NCI-H1105 (cell line): ENCODE measurements at regions not wholly inside any gene's neighbourhood (a gene's known extent, or its start where the extent isn't known, plus 50 kb on each side); places are given as distances from the start of the nearest gene placed in this dataset.

Experiments used
- DNase-seq: peaks from one replicate; lab custom pipeline; 2025; lab: John Stamatoyannopoulos, UW

DNA sequence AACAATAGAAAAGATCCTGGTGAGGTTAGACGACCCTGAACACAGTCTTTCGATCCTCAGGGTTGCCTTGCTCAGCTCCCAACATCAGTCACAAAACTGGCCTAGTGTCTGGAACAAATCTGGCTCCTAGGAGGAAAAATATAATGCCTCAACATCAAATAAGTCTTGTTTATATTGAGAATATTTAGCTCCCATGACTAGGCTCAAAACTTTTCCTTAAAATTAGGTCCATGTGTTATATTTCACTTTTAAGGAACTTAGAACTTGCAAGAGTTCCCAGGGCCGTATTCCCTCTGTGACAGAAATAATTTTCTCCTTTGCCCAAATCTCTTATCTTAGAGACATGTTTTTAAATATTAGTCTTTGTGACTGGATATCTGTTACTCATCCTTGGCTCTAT lies 819.7 kb upstream of the ZEB2 start:
- no peak for DNase-seq

DNA sequence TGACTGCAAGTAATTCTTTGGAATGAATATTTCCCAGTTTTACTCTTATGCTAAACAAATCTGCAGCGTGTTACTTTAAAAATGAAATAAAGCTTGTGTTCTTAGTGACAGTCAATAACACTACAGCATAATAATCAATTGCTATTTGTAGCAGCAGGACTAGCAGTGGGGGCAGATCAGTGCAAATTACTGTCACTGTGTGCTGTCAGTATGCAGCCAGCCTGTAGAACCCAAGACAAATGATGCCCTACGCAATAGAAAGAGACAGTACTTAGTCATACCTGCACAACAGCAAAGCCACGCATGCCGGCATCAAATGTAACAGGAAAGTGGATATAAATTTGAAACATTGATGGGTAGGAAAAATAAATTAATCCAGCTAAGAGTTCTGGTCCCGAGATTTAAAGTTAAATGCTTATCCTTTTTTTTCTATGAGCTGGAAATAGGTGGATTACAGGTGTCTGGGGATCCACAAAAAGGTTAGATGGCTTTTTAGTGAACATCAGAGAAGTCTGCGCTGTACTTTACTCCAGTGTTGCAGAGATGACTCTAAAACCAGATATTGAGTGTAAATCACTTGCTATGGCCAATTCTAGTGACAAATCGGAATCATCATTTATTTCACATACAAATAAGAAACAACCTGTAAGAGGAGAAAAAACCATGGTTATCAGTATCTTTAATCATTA lies 812.4 kb upstream of the ZEB2 start:
- DNase-seq, result no peak

DNA sequence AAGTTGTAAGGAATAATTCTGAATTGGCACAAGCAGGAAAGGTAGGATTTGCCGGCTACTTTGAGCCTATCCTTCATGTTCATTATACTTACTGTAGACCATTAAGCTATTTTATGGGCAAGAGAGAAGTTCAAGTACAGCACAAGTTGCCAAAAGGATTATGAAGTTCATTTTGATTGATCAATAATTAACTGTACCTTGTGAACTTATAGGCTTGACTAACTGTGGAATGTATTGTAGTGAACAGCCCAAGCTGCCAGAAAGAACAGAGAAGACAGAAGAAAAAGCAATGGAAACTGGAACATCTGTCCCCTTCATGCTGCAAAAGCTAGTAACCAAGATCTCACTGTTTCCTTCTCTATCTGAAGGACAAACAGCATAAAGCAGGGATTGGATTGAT lies 810.1 kb upstream of the ZEB2 start:
- no peak for DNase-seq

GRCh38 chr2:145325485-145325884 lies 805.6 kb upstream of the ZEB2 start:
- DNase-seq, result no peak

DNA sequence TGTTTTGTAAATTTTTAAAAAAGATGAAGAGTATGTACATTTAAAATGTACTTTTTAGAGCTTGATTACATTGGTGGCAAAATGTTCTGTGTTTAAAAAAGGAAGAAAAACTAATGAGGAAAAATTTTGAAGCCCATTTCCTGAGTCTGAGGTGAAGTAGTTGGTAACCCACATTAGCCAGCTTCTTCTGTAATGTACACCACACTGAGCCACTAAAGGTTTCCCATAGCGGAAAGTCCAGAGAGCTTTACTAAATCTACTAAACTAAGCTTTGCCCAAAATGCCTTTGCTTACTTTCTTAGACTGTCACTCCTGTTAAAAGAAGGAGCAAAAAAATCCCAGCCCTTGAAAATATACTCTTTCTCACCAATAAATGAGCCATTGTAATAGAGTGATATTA lies 804.8 kb upstream of the ZEB2 start:
- DNase-seq, result no peak

GRCh38 chr2:145323512-145323911 lies 803.6 kb upstream of the ZEB2 start:
- DNase-seq, result no peak

DNA sequence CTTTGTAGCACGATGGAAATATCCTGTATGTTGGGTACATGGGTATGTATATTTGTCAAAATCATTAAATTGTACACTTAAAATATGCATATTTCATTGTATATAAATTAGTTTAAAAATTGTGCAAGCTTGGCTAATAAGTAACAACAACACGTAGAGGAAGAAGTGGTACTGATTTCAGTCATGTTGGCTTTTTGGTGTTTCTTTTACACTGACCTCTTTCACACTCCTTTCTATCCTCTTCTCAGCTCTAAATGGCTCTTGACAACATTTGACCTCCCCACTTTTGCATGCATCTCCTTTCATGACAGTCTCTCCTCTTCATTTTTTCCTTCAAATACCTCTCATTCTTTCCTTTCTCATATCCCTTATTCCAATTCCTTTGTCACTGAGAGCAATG lies 801.4 kb upstream of the ZEB2 start:
- no peak for DNase-seq

- no peak for DNase-seq
These were observed 796.6 kb upstream of the ZEB2 start for GRCh38 chr2:145316496-145316895.

DNA sequence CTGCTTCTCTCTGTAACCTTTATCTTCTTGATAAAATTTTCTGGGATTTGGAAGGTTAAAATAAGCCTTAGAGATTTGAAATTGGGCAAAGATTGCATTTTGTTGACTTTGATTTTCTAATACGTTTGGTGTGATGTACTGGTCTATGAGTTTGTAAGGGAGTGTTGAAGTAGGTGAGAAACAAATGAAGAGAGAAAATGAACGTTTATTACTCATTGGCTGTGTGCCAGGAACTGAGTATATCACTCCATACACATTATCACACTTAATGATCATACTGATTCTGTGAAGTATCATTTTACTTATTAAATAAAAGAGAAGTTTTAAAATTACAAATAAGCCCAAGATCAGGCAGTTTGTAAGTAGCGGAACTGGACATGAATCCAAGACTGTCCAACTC lies 795.1 kb upstream of the ZEB2 start:
- peak; percentile 48 for DNase-seq

- DNase-seq, result no peak
These were observed 794.3 kb upstream of the ZEB2 start for GRCh38 chr2:145314119-145314633.

- DNase-seq, result no peak
These were observed 786.0 kb upstream of the ZEB2 start for GRCh38 chr2:145305889-145306288.

- no peak for DNase-seq
These were observed 784.6 kb upstream of the ZEB2 start for GRCh38 chr2:145304501-145304900.

- peak; percentile 29 for DNase-seq
These were observed 783.6 kb upstream of the ZEB2 start for GRCh38 chr2:145303536-145303935.

DNA sequence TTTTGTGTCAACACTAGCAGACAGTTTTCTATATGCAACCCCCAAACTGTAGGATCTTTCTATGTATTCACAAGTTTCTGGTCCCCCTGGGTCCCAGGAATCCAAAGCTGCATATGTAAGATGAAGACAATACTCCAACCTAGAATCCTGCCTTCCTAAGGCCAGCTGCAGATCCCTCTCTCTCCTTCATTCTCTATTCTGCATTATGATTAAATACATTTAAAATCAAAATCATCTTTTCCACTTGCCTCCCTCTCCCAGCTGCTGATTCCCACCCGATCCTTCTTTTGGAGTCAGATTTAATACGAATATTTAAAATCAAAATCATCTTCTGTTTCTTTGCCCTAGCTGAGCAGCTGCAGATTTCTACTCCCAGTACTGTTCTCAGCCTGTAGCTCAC lies 783.0 kb upstream of the ZEB2 start:
- DNase-seq, result no peak

- DNase-seq, result no peak
These were observed 782.5 kb upstream of the ZEB2 start for GRCh38 chr2:145302451-145302850.

DNA sequence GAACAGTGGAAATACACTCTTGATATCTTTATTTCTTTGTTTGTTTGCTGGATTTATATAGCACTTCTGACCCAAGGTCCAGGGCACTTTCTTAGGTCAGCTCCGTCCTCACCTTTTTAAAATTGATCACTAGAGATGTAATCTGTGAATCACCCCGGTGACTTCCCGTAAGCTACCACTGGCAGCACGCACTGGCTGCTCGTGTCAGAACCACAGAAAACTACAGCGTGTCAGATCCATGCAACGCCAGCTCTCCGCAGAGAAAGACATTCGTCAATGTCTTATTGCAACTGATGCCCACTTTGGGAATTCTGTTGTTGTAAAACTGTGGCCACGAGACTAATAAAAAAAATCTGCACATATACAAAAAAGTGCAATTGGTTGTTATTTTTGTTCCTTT lies 779.4 kb upstream of the ZEB2 start:
- DNase-seq, result no peak

DNA sequence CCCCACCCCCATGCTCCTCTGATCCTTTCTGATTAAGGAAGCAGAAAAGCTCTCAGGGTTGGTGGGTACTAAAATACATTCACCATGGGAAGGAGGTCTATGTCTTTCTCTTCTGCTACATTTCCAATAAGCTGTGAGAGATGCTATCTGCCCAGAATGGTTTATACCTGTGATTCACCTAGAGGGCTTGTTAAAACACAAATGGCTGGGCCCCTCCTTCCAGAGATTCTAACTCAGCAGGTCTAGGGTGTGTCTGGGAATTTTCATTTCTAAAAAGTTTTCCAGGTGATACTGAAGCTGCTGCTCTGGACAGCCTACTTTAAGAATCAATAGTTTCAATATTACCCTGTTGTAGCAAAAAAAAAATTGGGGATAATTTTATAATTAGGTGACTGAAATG lies 772.2 kb upstream of the ZEB2 start:
- no peak for DNase-seq

- no peak for DNase-seq
These were observed 771.1 kb upstream of the ZEB2 start for GRCh38 chr2:145290986-145291385.

DNA sequence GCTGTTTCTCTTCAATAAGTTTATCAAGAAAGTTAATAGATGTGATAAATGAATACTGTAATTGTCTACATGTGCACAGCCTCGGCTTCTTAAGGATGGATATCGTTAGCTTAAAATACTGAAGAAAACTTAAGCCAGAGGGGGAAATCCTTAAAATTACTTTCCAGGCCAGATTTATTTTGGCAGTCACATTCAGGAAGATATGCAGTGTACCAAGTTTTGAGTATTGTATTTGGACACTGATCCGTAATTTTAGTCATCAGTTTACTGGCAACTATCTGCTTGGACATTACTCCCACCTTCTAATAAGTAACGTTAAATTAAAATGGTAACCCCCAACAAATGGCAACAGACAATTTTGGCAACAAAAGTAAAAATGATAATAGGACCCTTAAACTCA lies 770.0 kb upstream of the ZEB2 start:
- no peak for DNase-seq

DNA sequence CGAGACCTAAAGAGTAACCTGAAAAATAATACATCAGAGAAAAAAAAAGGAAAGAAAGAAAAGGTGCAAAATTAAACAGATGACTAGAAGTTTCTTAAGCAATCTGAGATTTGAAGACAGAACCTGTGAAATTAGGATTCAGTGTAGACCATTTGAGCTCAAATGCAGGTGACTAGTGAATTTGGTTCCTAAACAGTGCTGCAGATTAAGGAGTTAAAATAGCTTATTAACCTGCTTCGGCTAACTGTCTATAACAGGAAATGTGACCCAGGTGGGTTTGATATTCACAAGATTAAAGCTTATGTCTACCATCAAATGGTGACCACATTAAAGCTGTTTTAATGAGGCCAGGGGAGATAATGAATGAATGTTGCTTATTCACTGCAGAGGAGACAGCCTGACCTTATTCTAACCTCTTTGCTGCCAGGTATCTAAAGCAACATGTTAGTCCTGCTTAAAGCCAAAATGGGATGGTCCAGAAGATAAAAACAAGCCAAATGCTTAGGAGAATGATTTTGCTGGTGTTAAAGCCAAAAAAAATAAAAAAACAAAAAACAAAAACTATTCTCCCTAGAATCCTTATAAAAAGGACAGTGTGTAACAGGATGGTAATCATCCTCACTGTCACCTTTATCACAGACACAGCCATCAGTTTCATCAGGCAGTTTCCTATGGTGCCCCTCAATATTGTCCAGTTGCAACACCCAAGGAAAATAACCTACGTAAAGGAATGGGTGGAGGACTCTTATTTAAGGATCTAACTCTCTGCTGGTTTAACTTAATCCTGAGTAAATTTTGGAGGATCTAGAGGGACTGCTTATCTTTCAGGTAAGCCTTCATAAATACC lies 769.0 kb upstream of the ZEB2 start:
- no peak for DNase-seq

- DNase-seq, result no peak
These were observed 767.8 kb upstream of the ZEB2 start for GRCh38 chr2:145287736-145288135.

- DNase-seq, result no peak
These were observed 766.9 kb upstream of the ZEB2 start for GRCh38 chr2:145286716-145287275.

DNA sequence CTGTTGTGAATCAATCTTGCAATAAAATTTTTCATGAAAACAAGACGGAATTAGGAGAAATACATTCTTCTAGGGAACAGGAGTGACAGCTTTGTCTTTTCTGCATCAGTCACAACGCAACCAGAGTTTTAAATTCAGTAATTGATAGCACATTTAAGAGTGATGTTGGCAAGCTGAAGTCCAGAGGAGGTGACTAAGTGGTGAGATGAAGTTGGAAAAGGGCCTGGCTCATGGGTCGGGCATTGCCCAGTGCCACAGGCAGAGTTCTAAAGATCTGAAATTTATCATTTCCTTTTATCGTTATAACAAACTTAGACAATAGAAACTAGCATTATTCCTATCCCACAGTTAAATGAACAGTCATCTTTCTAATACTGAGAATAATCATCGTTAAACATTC lies 764.6 kb upstream of the ZEB2 start:
- no peak for DNase-seq
